ENCODE measurements at regions not wholly inside any gene's neighbourhood (a gene's known extent, or its start where the extent isn't known, plus 50 kb on each side); places are given as distances from the start of the nearest gene placed in this dataset.

DNA sequence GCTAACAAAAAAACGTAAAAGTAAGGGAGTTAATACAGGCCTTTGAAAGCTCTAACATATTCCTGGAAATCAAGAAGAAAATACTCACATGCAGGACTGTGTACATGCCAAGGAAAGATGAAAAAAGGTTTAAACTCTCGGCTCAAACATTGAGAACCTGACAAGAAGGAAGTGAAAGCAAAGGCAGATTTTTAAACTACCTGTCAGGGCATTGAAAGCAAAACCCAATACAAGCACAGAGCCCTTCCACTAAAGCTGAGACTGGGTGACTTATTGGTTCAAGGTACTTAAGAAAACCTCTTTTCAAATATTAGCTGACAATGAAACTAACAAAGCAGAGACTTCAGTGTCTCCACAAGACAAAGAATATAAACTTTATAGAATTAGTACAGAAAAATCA, 313.0 kb upstream of the GRID2 start:
- TF ChIP-seq, protein P1, sequence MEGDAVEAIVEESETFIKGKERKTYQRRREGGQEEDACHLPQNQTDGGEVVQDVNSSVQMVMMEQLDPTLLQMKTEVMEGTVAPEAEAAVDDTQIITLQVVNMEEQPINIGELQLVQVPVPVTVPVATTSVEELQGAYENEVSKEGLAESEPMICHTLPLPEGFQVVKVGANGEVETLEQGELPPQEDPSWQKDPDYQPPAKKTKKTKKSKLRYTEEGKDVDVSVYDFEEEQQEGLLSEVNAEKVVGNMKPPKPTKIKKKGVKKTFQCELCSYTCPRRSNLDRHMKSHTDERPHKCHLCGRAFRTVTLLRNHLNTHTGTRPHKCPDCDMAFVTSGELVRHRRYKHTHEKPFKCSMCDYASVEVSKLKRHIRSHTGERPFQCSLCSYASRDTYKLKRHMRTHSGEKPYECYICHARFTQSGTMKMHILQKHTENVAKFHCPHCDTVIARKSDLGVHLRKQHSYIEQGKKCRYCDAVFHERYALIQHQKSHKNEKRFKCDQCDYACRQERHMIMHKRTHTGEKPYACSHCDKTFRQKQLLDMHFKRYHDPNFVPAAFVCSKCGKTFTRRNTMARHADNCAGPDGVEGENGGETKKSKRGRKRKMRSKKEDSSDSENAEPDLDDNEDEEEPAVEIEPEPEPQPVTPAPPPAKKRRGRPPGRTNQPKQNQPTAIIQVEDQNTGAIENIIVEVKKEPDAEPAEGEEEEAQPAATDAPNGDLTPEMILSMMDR (IDR thresholded peaks at IDR 0.05): no peak
- Histone ChIP-seq H3K27ac (no peak overlapping the region), H3K4me1 (no peaks in the 10 kb centered on the region), H3K9me3 (no peaks in the 10 kb centered on the region), H3K27me3 (no peaks in the 10 kb centered on the region), H3K36me3 (no peaks in the 10 kb centered on the region), H3K4me3 (no peak overlapping the region)
- ATAC-seq (no peak), DNase-seq (no peak)
- intact Hi-C loops (cut with DNase I): no loop called here
- 70 to 71% methylated on average over 2 of the region's 2 CpGs for WGBS, 2 donors

DNA sequence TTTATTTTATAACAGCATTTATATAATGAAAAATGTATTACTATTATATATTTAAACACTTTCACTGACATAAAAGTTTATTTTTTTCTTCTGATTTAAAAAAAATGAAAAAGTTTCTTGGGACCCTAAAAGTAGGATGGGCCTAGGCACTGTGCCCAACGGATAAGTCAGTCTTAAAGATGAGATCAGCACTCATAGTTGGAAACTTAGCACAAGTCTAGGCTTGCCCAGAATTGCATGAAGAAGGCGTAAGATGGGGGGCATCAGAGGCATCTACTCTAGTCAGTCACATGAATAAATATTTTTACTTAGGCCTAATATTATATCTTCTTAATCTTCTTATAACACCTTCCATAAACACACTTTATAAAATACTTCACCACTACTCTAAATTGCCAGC, 306.7 kb upstream of the GRID2 start:
- intact Hi-C loops (cut with DNase I): no loop called here
- H3K4me3 ChIP-seq: no peak overlapping the region
- no peak for ATAC-seq
- no peak for DNase-seq
- H3K4me1 ChIP-seq: no peaks in the 10 kb centered on the region
- TF ChIP-seq, protein P1 (IDR thresholded peaks at IDR 0.05): no peak
- no peaks in the 10 kb centered on the region for H3K27me3 ChIP-seq
- H3K36me3 ChIP-seq: no peaks in the 10 kb centered on the region
- H3K27ac ChIP-seq: no peak overlapping the region
- peaks cover 0 to 2% (median 0%) of the 10 kb centered on the region in 11 donors for H3K9me3 ChIP-seq
- 78 to 91% methylated on average over 2 of the region's 2 CpGs for WGBS, 2 donors

DNA sequence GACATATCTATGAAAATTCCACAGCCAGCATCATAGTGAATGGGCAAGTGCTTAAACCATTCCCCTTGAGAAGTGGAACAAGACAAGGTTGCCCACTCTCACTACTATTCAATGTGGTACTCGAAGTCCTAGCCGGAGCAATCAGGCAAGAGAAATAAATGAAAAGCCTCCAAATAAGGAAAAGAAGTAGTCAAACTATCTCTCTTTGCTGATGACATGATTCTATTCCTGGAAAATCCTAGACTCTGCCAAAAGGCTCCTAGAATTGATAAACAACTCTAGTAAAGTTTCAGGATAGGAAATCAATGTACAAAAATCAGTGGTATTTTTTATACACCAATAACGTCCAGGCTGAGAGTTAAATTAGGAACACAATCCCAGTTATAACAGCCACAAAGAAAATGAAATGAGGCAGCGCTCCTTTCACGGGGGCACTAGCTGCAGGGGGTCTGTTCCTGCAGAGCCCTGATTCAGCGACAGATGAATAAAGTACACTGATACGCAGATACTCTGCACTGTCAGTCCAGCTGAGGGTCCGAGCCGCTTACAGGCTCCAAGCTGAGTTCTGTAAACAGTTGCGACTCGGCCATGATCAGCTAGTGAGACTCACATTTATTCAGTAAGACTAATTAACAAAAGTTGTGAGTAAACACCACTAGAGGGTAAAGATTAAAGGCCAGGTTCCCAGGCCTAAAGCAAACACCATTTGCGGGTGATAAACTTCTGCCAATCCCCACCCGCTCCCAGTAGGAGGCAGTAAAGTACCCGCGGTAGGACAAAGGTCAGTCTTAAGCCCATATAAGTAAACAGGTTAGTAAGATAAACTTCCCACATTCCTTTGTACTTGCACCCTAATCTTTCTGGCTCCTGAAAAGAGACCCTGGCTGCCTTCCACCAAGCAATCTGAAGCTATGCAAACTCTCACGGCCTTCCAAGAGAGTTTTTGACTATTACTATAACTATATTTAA, 290.6 kb upstream of the GRID2 start:
- ATAC-seq (no peak), DNase-seq (no peak)
- TF ChIP-seq, protein P1 (IDR thresholded peaks at IDR 0.05): peak in 2 of 9 donors; percentile 9 to 23
- Histone ChIP-seq H3K9me3 (peaks cover 0 to 9% (median 0%) of the 10 kb centered on the region in 11 donors), H3K27ac (no peak overlapping the region), H3K4me1 (no peaks in the 10 kb centered on the region), H3K27me3 (no peaks in the 10 kb centered on the region), H3K4me3 (no peak overlapping the region), H3K36me3 (no peaks in the 10 kb centered on the region)
- 34 to 36% methylated on average over 16 of the region's 16 CpGs for WGBS, 2 donors
- intact Hi-C loops (cut with DNase I): no loop called here

DNA sequence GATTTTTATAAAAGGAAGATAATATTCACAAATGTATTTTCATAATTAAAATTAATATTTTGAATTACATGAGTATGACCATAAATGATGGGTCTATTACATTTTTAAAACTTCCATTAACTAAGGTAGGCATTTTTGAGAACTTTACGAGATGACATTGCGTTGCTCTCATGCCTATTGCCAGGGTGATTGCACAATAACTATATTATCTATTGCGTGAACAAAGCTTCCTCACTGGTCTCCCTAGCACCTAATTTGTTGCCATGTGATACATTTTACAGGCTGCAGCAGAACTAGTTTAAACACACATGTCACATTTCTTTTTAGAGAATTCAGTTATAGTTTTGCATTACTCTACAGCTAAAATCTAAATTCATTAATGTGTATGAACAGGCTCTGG, 289.7 kb upstream of the GRID2 start:
- H3K27ac ChIP-seq: no peak overlapping the region
- ATAC-seq (no peak), DNase-seq (no peak)
- H3K4me3 ChIP-seq: no peak overlapping the region
- peaks cover 0 to 9% (median 0%) of the 10 kb centered on the region in 11 donors for H3K9me3 ChIP-seq
- H3K4me1 ChIP-seq: no peaks in the 10 kb centered on the region
- no peaks in the 10 kb centered on the region for H3K27me3 ChIP-seq
- no peaks in the 10 kb centered on the region for H3K36me3 ChIP-seq
- intact Hi-C loops (cut with DNase I): no loop called here
- WGBS, 2 donors: 66 to 82% methylated on average over 3 of the region's 3 CpGs
- TF ChIP-seq, protein P1 (IDR thresholded peaks at IDR 0.05): no peak
